Esophagus squamous epithelium (tissue), 4 donors: ENCODE measurements at regions not wholly inside any gene's neighbourhood (a gene's known extent, or its start where the extent isn't known, plus 50 kb on each side); places are given as distances from the start of the nearest gene placed in this dataset.
"Not testable (repeated sequence)": the region's sequence is repeated elsewhere in the genome, so short reads cannot be mapped to it uniquely, and the experiment has no call there.

ENCODE experiments used
- POLR2A ChIP-seq, 4 donors: fragments of 450-650 bp; IDR thresholded peaks; one replicate each; pipeline ENCODE4 v1.6.1; 2017; ENCODE audit warnings: antibody characterized with exemption in 4 of 4, mild to moderate bottlenecking in 4 of 4, moderate library complexity in 3 of 4
- TF ChIP-seq, protein P1 (sequence below), 6 experiments: fragments of 450-650 bp in 4 of 6; fragments of 200-600 bp in 2 of 6; sonication (generic) in 2 of 6; IDR thresholded peaks; one replicate each; pipeline ENCODE4 v1.5.1; 2016 to 2019; ENCODE audit warnings: antibody characterized with exemption in 6 of 6, mild to moderate bottlenecking in 4 of 6, moderate library complexity in 4 of 6

GRCh38 chr21:5147685-5148084 is 5373.7 kb upstream of the TPTE start:
- not testable (repeated sequence) for TF ChIP-seq POLR2A (IDR thresholded peaks at IDR 0.05)
- TF ChIP-seq, protein P1, sequence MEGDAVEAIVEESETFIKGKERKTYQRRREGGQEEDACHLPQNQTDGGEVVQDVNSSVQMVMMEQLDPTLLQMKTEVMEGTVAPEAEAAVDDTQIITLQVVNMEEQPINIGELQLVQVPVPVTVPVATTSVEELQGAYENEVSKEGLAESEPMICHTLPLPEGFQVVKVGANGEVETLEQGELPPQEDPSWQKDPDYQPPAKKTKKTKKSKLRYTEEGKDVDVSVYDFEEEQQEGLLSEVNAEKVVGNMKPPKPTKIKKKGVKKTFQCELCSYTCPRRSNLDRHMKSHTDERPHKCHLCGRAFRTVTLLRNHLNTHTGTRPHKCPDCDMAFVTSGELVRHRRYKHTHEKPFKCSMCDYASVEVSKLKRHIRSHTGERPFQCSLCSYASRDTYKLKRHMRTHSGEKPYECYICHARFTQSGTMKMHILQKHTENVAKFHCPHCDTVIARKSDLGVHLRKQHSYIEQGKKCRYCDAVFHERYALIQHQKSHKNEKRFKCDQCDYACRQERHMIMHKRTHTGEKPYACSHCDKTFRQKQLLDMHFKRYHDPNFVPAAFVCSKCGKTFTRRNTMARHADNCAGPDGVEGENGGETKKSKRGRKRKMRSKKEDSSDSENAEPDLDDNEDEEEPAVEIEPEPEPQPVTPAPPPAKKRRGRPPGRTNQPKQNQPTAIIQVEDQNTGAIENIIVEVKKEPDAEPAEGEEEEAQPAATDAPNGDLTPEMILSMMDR (IDR thresholded peaks at IDR 0.05) = not testable (repeated sequence)
